Astrocyte of the hippocampus (primary cell): ENCODE measurements at regions not wholly inside any gene's neighbourhood (a gene's known extent, or its start where the extent isn't known, plus 50 kb on each side); places are given as distances from the start of the nearest gene placed in this dataset.
A peak's percentile ranks its signal among the peaks of the same experiment; 100 is the strongest.

Experiments used
- DNase-seq: peaks from one replicate; pipeline ENCODE4 v3.0.0; 2011; ENCODE audit warnings: low read depth, low spot score

GRCh38 chr10:53749439-53749838 is 976.9 kb upstream of the MBL2 start:
- no peak for DNase-seq

- no peak for DNase-seq
Observed at GRCh38 chr10:53748319-53748718, 975.7 kb upstream of the MBL2 start.

GRCh38 chr10:53744746-53745145 is 972.2 kb upstream of the MBL2 start:
- DNase-seq, result no peak

DNA sequence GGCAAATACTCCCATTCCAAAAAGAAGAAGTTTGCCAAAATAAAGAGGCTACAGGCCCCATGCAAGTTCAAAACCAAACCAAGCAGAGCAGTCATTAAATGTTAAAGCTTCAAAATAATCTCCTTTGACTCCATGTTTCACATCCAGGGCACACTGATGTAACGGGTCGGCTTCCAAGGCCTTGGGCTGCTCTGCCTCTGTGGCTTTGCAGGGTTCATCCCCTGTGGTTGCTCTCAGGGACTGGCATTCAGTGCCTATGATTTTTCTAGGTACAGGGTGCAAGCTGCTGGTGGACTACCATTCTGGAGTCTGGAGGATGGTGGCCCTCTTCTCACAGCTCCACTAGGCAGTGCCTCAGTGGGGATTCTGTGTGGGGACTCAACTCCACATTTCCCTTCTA is 971.6 kb upstream of the MBL2 start:
- DNase-seq, result no peak

DNA sequence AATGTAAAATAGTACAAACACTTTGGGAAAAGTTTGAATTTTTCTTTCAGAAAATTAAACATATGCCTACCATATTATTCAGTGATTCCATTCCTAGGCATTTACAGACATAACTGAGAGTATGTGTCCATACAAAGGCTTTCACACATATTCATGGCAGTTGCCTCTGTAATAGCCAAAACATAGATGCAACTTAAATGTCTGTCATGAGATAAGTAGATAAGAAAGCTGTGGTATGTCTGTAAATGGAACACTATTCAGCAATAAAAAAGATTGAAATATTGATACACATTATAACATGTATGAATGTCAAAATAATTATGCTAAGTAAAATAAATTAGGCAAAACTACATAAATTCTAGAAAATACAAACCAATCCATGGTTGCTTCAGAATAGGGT is 964.5 kb upstream of the MBL2 start:
- DNase-seq, result no peak

DNA sequence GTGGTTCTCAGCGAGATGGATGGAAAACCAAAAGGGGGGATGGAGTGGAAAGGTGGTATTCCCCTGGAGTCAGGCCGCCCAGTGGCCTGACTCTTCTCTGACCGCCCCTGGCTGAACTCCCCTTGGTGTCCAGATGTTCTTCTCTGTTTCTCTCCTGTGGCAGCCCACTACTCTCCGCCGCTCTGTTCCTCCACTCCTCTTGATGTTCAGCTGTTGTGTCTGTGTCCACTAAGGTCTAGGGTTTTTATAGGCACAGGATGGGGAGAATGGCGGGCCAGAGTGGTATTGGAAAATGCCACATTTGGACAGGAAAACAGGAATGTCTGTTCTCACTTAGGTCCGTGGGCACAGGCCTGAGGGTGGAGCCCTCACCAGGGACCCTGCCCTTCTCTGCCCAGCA is 954.3 kb upstream of the MBL2 start:
- no peak for DNase-seq

- DNase-seq, result no peak
Observed at GRCh38 chr10:53724581-53724980, 952.0 kb upstream of the MBL2 start.

DNA sequence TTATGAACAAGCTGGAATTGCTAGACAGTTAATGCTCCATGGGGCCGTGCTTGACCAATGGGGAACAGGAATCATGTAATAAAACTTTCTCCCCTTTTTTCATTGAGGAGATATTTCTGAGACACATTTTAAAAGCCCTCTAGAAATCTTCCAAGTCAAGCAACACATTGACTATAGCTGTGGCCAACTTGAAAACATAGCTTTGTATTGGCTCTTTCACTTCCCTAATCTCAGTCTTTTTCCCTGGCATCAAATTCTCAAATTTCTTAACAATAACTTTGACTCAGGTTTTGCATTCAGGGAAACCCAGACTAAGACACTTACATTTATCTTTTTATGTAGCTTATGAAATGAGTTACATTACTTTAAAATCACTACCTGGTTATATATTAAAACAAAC is 947.1 kb upstream of the MBL2 start:
- DNase-seq, result no peak

DNA sequence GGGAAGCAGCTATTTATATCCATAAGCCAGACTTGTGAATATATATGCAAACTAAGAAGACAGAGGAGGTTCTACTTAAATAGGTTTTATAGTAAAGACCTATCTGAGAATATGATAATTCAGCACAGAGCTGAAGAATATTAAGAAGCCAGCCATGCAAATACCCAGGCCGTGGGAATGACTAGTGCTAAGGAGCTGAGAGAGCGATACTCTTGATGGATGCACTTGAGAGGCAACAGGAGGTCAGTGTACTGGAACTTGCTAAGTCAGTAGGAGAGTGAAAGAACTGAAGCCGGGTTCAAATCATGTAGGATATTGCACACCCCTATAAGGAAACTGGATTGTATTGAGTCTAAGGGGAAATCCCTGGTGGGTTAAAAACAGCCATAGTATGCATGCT is 943.6 kb upstream of the MBL2 start:
- no peak for DNase-seq

GRCh38 chr10:53713431-53713830 is 940.8 kb upstream of the MBL2 start:
- no peak for DNase-seq

- no peak for DNase-seq
Observed at GRCh38 chr10:53702489-53702888, 929.9 kb upstream of the MBL2 start.

DNA sequence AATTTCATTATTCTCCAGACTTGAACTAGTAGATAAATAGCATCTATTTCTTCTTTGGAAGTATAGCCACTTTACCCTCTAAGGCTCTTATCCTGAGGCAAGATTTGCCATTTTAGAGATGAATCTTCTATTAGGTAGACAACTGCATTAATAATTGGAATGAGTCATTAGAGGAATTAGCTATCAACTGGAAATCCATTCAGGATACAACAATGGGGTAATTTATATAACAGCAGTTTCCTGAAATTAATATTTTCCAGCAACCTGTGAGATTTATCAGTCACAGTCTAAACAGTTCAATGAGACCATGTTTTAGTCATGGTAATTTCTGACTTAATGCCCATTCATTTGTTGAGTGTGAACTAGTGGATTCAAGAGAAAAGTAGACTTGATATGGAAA is 928.6 kb upstream of the MBL2 start:
- no peak for DNase-seq

DNA sequence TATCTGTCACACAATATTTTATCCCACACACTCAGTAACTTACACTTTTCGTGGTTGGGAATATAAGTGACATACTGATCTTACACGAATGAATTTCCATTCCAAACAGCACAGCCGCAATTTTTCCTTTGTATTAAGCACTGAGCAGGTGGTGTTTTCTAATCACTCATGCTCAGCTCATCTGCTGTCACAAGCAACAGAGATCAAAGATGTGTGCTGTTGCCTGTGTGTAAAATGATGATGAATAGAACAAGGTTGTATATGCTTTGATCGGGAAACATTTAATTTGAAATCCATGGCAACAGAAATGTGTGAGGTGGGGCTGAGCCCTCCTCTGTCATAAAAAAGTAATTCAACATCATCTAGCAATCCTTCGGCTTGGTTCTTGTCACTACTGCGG is 927.7 kb upstream of the MBL2 start:
- no peak for DNase-seq

GRCh38 chr10:53699684-53700083 is 927.1 kb upstream of the MBL2 start:
- DNase-seq, result no peak

DNA sequence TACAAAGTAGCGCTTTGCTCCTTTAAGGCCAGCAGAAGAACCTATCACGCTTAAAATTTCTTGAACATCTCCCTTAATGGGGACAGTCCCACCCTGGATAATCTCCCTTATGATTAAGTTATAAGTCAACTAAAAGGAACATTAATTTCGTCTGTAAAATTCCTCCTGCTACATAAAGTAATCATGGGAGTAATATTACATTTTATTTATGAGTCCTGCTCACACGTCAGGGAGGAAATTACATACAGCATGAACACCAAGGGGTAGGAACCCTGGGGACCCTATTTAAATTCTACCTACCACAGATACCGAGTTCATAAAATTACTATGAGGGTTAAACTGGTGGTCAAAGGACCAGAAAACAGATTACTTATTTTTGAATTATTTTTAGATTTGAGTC is 926.6 kb upstream of the MBL2 start:
- no peak for DNase-seq

GRCh38 chr10:53697038-53697437 is 924.5 kb upstream of the MBL2 start:
- DNase-seq, result peak; percentile 61

DNA sequence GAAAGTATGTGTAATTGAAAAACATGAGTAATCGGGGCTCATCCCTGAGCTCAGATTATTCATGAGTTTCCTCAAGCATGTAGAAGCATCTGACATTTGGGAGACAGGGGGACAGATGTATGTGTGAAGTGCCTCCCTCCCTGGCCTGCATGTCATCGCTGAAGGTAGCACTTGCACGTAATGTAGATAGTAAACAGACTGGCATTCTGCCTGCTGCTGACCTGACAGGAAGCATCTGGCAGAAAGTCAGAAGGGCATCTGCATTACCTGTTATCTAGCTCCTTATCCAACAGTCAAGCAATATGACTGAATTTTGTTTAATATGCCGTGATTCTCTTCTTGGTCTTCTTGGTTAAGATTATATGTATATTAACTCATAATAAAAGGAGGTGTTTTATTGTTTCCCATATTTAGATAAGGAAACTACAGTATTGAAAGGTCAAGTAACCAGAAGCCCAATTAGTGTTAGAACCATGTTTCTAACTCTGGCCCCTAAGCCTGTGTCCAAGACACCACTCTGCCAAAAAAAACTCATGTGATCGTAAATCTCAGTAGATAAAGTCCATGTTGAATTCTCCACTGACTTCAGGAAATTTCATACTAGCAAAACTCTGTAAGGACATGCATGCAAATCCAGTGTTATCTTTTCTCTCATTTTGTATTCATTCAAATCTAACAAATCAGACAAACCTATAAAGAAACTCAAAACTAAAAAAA is 918.1 kb upstream of the MBL2 start:
- DNase-seq, result no peak

GRCh38 chr10:53687800-53688199 is 915.2 kb upstream of the MBL2 start:
- DNase-seq, result no peak

- no peak for DNase-seq
Observed at GRCh38 chr10:53682885-53683284, 910.3 kb upstream of the MBL2 start.

DNA sequence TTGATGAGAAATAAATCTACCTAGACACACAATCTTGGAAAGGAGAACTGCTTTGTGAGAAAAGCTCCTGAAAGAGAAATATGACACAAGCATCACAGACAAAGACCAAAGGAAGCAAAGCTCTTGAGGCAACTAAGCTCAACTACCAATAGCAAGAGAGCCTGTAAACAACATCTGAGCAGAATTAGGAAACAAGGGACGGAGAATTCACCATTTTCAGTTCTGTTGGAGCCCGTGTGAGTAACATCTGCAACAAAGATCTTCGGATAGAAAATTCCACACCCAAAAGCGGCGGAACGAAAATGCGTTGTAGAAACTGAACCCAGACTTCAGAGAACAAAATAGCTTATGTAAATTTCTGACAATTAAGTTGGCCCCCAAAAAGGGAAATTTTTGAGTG is 909.9 kb upstream of the MBL2 start:
- no peak for DNase-seq

- DNase-seq, result no peak
Observed at GRCh38 chr10:53679666-53680065, 907.1 kb upstream of the MBL2 start.

- DNase-seq, result no peak
Observed at GRCh38 chr10:53675177-53675576, 902.6 kb upstream of the MBL2 start.

DNA sequence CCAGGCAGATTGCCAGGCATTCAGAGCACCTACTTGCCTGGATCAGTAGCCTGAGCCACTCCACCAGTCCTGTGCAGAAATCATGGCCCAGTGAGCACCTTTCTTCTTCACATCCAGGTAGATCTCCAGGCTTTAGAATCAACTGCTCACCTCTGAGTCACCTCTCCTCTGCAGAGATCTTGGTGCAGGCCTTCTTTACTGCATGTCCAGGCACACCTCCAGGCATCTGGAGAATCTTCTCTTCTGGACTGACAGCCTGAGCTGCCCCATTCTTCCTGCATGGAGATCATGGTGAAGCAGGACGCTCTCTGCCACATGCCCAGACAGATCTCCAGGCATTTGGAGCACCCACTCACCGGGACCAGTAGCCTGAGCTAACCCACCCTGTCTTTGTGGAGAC is 894.5 kb upstream of the MBL2 start:
- no peak for DNase-seq
